ENCODE measurements at regions not wholly inside any gene's neighbourhood (a gene's known extent, or its start where the extent isn't known, plus 50 kb on each side); places are given as distances from the start of the nearest gene placed in this dataset.

DNA sequence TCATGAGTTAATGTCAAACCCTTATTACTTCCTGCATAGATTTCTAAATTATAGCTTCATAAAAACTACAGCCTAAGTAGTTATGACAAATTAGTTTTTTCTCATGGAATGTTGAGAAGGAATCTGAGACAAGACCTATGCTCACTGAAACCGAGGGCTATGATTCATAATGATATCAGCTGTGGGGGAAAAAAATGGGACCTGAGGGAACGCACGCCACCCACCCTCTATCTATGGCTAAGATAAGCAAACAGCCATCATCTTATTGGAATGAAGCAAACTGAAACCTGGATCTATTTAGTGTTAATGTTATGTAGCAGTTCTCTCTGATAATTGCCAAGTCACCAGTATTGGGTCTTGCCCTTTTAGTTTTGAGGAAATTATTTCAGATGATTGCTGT is 906.9 kb upstream of the RAG2 start:
- TF ChIP-seq SP1 (IDR thresholded peaks at IDR 0.05) (no peak), ZNF384 (IDR thresholded peaks at IDR 0.05) (no peak), FOXA1 (IDR thresholded peaks at IDR 0.05) (no peak), BHLHE40 (IDR thresholded peaks at IDR 0.05; ENCODE audit: borderline replicate concordance) (no peak), SUZ12 (IDR thresholded peaks at IDR 0.05) (no peak), NFRKB (IDR thresholded peaks at IDR 0.05) (no peak), ARNT (IDR thresholded peaks at IDR 0.05) (no peak), ELF4 (IDR thresholded peaks at IDR 0.05) (no peak), L3MBTL2 (conservative IDR thresholded peaks at IDR 0.05) (no peak), TARDBP (IDR thresholded peaks at IDR 0.05) (no peak), HDGF (IDR thresholded peaks at IDR 0.05; ENCODE audit: borderline replicate concordance) (no peak)
